Progenitor cell of endocrine pancreas (in vitro differentiated cells): ENCODE measurements at regions not wholly inside any gene's neighbourhood (a gene's known extent, or its start where the extent isn't known, plus 50 kb on each side); places are given as distances from the start of the nearest gene placed in this dataset.

ENCODE experiments used
- DNase-seq: peaks from one replicate; pipeline ENCODE4 v3.0.0; 2021; ENCODE audit warnings: low spot score; ENCODE audit not compliant: unreplicated experiment
- H3K27ac Mint-ChIP-seq: 2 replicates; pipeline ENCODE4 v1.8.0; 2021; ENCODE audit warnings: mild to moderate bottlenecking, moderate library complexity, mixed read lengths
- H3K27me3 Mint-ChIP-seq: 2 replicates; pipeline ENCODE4 v1.8.0; 2021; ENCODE audit warnings: mixed read lengths
- H3K36me3 Mint-ChIP-seq: 2 replicates; pipeline ENCODE4 v1.8.0; 2022; ENCODE audit warnings: mixed read lengths; ENCODE audit not compliant: insufficient read depth
- H3K4me1 Mint-ChIP-seq: 2 replicates; pipeline ENCODE4 v1.8.0; 2021; ENCODE audit warnings: low read depth, mixed read lengths
- H3K4me3 Mint-ChIP-seq: 2 replicates; pipeline ENCODE4 v1.8.0; 2021; ENCODE audit warnings: low read depth, mild to moderate bottlenecking, moderate library complexity, mixed read lengths
- H3K9me3 Mint-ChIP-seq: 2 replicates; pipeline ENCODE4 v1.8.0; 2021; ENCODE audit warnings: low read depth, mixed read lengths
- TF ChIP-seq, protein P1 (sequence below): fragments of 200-600 bp; sonication (generic); IDR thresholded peaks from one replicate; pipeline ENCODE4 v1.5.0; 2021; ENCODE audit warnings: antibody characterized with exemption, mild to moderate bottlenecking; ENCODE audit not compliant: unreplicated experiment

DNA sequence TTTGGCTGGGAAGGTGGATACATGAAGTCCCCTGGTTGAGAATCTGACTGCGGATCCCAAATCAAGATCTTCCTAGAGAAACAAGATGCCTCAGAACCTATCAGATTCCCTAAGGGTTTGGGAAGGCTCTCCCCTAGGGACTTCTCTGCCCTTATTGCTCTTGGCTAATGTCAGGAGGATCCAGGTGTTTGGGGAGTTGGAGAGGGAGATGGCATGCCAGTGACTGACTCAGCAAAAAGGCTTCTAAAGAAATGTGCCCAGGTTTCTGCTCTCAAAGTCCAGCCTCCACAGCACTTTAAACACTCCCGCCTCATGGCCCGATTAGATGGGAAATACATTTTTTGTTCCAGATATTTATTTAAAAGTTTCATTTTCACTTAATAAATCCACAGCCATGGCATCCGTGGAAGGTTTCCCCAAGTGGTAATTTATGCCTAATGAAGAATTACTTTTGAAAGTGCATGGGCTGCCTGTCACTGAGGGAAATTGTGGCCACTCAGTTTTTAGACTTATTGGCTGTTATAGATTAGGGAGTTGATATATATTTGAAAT is 156.4 kb downstream of the OSR1 start:
- DNase-seq: no peak
- H3K36me3 Mint-ChIP-seq: no peaks in the 10 kb centered on the region
- H3K9me3 Mint-ChIP-seq: peaks cover 4% of the 10 kb centered on the region
- no peaks in the 10 kb centered on the region for H3K4me1 Mint-ChIP-seq
- H3K27ac Mint-ChIP-seq: no peak overlapping the region
- no peak overlapping the region for H3K4me3 Mint-ChIP-seq
- no peaks in the 10 kb centered on the region for H3K27me3 Mint-ChIP-seq
- TF ChIP-seq, protein P1, sequence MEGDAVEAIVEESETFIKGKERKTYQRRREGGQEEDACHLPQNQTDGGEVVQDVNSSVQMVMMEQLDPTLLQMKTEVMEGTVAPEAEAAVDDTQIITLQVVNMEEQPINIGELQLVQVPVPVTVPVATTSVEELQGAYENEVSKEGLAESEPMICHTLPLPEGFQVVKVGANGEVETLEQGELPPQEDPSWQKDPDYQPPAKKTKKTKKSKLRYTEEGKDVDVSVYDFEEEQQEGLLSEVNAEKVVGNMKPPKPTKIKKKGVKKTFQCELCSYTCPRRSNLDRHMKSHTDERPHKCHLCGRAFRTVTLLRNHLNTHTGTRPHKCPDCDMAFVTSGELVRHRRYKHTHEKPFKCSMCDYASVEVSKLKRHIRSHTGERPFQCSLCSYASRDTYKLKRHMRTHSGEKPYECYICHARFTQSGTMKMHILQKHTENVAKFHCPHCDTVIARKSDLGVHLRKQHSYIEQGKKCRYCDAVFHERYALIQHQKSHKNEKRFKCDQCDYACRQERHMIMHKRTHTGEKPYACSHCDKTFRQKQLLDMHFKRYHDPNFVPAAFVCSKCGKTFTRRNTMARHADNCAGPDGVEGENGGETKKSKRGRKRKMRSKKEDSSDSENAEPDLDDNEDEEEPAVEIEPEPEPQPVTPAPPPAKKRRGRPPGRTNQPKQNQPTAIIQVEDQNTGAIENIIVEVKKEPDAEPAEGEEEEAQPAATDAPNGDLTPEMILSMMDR: no peak

DNA sequence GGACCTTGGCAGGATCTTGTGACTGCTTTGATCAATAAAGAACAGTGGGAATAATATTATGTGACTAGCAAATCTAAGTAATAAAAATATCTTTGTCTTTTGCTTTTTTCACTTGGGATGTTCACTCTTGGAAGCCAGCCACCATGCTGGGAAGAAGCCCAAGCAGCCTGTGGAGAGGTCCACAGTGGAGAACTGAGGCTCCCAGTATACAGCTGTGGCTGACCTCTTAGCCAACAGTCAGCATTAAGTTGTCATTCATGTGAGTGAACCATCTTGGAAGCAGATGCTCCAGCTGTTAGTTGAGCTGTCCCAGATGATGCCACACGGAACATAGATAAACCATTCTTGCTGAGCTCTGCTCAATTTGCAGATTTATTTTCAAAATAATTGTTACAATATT is 160.0 kb downstream of the OSR1 start:
- Mint-ChIP-seq H3K27me3 (no peaks in the 10 kb centered on the region), H3K36me3 (peaks cover 1% of the 10 kb centered on the region), H3K4me1 (no peaks in the 10 kb centered on the region), H3K4me3 (no peak overlapping the region), H3K27ac (no peak overlapping the region), H3K9me3 (peaks cover 10% of the 10 kb centered on the region)
- TF ChIP-seq, protein P1: no peak
- DNase-seq: no peak

DNA sequence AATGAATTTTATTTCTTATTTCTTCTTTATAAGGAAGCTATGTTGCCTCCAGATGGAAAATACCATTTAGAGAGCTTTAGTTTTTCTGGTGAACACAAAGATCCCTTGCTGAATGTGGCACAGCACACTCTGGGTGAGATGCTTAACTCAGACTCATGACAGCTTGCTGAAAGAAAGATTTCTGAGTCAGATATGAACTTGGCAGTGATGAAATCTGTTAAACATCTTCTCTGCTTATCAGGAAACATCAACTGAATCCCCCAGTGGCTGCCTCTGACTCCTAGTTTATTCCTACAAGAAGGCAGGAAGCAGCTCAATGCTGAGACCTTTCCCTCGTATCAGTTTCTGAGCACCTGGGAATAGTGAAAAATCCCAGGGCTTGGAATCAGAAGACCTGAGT is 162.8 kb downstream of the OSR1 start:
- no peak for DNase-seq
- peaks cover 10% of the 10 kb centered on the region for H3K9me3 Mint-ChIP-seq
- TF ChIP-seq, protein P1: no peak
- H3K4me3 Mint-ChIP-seq: no peak overlapping the region
- peaks cover 1% of the 10 kb centered on the region for H3K36me3 Mint-ChIP-seq
- no peaks in the 10 kb centered on the region for H3K27me3 Mint-ChIP-seq
- H3K4me1 Mint-ChIP-seq: no peaks in the 10 kb centered on the region
- H3K27ac Mint-ChIP-seq: no peak overlapping the region

DNA sequence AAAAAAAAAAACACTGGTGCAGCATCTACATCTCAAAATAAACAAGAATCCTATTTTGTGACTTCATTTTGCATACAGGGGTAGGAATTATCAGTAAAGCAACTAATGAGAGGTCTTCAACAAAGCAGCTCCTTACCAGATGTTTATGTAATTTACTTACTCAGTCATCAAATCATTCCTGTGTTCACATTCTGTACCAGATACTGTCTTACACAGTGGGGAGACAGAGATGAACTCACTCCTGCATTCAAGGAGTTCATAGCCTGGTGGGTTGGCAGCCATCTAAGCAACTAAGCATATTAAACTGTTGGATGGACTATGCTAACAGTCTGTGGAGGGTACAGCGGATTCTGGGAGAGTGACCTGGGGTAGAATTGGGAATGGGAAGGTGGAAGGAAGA is 169.0 kb downstream of the OSR1 start:
- H3K36me3 Mint-ChIP-seq: no peaks in the 10 kb centered on the region
- no peak overlapping the region for H3K4me3 Mint-ChIP-seq
- no peaks in the 10 kb centered on the region for H3K4me1 Mint-ChIP-seq
- no peak for DNase-seq
- no peaks in the 10 kb centered on the region for H3K9me3 Mint-ChIP-seq
- H3K27ac Mint-ChIP-seq: no peak overlapping the region
- TF ChIP-seq, protein P1: no peak
- peaks cover 3% of the 10 kb centered on the region for H3K27me3 Mint-ChIP-seq

DNA sequence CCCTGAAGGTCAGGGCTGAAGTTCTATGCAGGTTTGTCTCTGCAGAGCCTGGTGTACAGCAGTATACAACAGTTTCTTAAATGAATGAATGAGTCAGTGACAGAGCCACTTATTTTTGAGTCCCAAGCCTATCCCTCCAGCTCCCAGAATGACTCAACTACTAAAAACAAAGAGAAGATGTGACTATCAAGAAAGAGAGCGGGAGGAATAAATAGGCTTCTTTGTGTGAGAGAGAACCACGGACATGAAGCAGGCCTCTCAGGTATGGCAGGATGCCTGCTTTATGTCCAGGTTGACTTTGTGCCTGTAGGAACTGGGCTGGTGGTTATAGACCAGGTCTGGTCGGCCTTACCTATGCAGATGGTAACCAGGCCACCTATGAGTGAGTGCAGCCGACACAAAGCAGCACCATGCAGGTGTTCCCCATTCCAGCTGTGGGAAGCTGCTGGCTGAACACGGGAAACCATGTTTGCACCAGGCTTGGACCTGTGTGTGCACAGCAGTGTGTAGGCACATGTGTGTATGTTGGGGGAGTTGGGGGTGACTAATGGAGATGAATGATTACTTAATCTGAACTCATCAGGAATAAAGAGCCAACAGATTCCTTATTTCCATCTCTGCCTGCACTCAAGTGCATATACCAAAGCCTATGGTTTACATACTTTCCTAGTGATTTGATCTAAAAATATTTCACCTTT is 171.0 kb downstream of the OSR1 start:
- Mint-ChIP-seq H3K36me3 (no peaks in the 10 kb centered on the region), H3K27ac (no peak overlapping the region), H3K4me1 (no peaks in the 10 kb centered on the region), H3K27me3 (peaks cover 3% of the 10 kb centered on the region), H3K4me3 (no peak overlapping the region), H3K9me3 (peaks cover under 1% of the 10 kb centered on the region)
- no peak for DNase-seq
- TF ChIP-seq, protein P1: no peak
